Neural cell (in vitro differentiated cells): ENCODE measurements at regions not wholly inside any gene's neighbourhood (a gene's known extent, or its start where the extent isn't known, plus 50 kb on each side); places are given as distances from the start of the nearest gene placed in this dataset.

ENCODE experiments used
- H2AFZ ChIP-seq: fragments of 200-600, 300-800 bp; sonication (generic), shearing (Covaris generic); 2 replicates; pipeline ENCODE4 v1.6.0; 2014; ENCODE audit warnings: low read depth, mild to moderate bottlenecking, antibody characterized with exemption, low read length, moderate library complexity
- H3F3A ChIP-seq: fragments of 200-600 bp; shearing (Covaris generic); 2 replicates; pipeline ENCODE4 v1.6.1; 2016; ENCODE audit warnings: mild to moderate bottlenecking, moderate library complexity, mixed read lengths, antibody characterized with exemption, low read length; ENCODE audit not compliant: insufficient read depth, poor library complexity, severe bottlenecking
- H3K27ac ChIP-seq: fragments of 200-600, 300-800 bp; sonication (generic), shearing (Covaris generic); 2 replicates; pipeline ENCODE4 v1.5.1; 2014; ENCODE audit warnings: mild to moderate bottlenecking, low read length, moderate library complexity
- H3K27me3 ChIP-seq: fragments of 300-800, 200-600 bp; sonication (generic), shearing (Covaris generic); 2 replicates; pipeline ENCODE4 v1.6.0; 2014; ENCODE audit warnings: mild to moderate bottlenecking, low read depth, low read length, moderate library complexity; ENCODE audit not compliant: insufficient read depth
- H3K36me3 ChIP-seq: fragments of 300-800, 200-600 bp; sonication (generic), shearing (Covaris generic); 2 replicates; pipeline ENCODE4 v1.5.1; 2014; ENCODE audit warnings: mild to moderate bottlenecking, antibody characterized with exemption, low read length, moderate library complexity; ENCODE audit not compliant: insufficient read depth
- H3K4me2 ChIP-seq: fragments of 300-800, 200-600 bp; sonication (generic), shearing (Covaris generic); 2 replicates; pipeline ENCODE4 v1.6.0; 2014; ENCODE audit warnings: mild to moderate bottlenecking, low read length
- H3K4me3 ChIP-seq: fragments of 300-800, 200-600 bp; sonication (generic), shearing (Covaris generic); 2 replicates; pipeline ENCODE4 v1.5.1; 2014; ENCODE audit warnings: mild to moderate bottlenecking, low read length, moderate library complexity
- H3K79me2 ChIP-seq: fragments of 200-600 bp; shearing (Covaris generic); replicated peaks from 2 replicates; pipeline ENCODE4 v1.6.0; 2014; ENCODE audit warnings: mild to moderate bottlenecking, low read length, moderate library complexity; ENCODE audit not compliant: insufficient read depth
- H3K9ac ChIP-seq: fragments of 300-800, 200-600 bp; sonication (generic), shearing (Covaris generic); 2 replicates; pipeline ENCODE4 v1.6.1; 2016; ENCODE audit warnings: mild to moderate bottlenecking, low read length, mixed read lengths
- H3K9me2 ChIP-seq: fragments of 200-600 bp; shearing (Covaris generic); 2 replicates; pipeline ENCODE4 v1.6.1; 2016; ENCODE audit warnings: mild to moderate bottlenecking, low read length, mixed read lengths; ENCODE audit not compliant: insufficient read depth
- H3K9me3 ChIP-seq: fragments of 200-600, 300-800 bp; sonication (generic), shearing (Covaris generic); 2 replicates; pipeline ENCODE4 v1.6.1; 2016; ENCODE audit warnings: mild to moderate bottlenecking, mixed run types, low read length, moderate library complexity, mixed read lengths
- H4K20me1 ChIP-seq: fragments of 200-600 bp; shearing (Covaris generic); 2 replicates; pipeline ENCODE4 v1.6.1; 2016; ENCODE audit warnings: mild to moderate bottlenecking, mixed run types; ENCODE audit not compliant: insufficient read depth
- CTCF ChIP-seq: fragments of 450-650 bp; IDR thresholded peaks from 2 replicates; pipeline ENCODE4 v1.5.1; 2014; ENCODE audit warnings: antibody characterized with exemption, mild to moderate bottlenecking, moderate library complexity; ENCODE audit not compliant: poor library complexity, severe bottlenecking
- EP300 ChIP-seq: fragments of 450-650 bp; conservative IDR thresholded peaks from 2 replicates; pipeline ENCODE4 v1.6.1; 2014; ENCODE audit warnings: antibody characterized with exemption, mild to moderate bottlenecking, moderate library complexity; ENCODE audit not compliant: poor library complexity, severe bottlenecking
- EZH2 ChIP-seq: fragments of 200-600, 300-800 bp; shearing (Covaris generic), sonication (generic); IDR thresholded peaks from 2 replicates; pipeline ENCODE4 v1.6.1; 2014; ENCODE audit warnings: antibody characterized with exemption, low read length, borderline replicate concordance, mild to moderate bottlenecking; ENCODE audit not compliant: insufficient read depth, poor library complexity, severe bottlenecking
- MXI1 ChIP-seq: fragments of 450-650 bp; conservative IDR thresholded peaks from 2 replicates; pipeline ENCODE4 v1.6.1; 2014; ENCODE audit warnings: antibody characterized with exemption, mild to moderate bottlenecking; ENCODE audit not compliant: poor library complexity, severe bottlenecking
- POLR2AphosphoS5 ChIP-seq: IDR thresholded peaks from 2 replicates; pipeline ENCODE4 v1.6.1; 2012
- RAD21 ChIP-seq: fragments of 450-650 bp; conservative IDR thresholded peaks from 2 replicates; pipeline ENCODE4 v1.6.1; 2014; ENCODE audit warnings: antibody characterized with exemption, mild to moderate bottlenecking, moderate library complexity
- SMC3 ChIP-seq: fragments of 450-650 bp; conservative IDR thresholded peaks from 2 replicates; pipeline ENCODE4 v1.6.1; 2014; ENCODE audit warnings: antibody characterized with exemption, mild to moderate bottlenecking, moderate library complexity; ENCODE audit not compliant: poor library complexity
- TAF1 ChIP-seq: IDR thresholded peaks from 2 replicates; pipeline ENCODE4 v1.6.1; 2012; ENCODE audit warnings: low read depth
- TF ChIP-seq, protein P1 (sequence below): IDR thresholded peaks from 2 replicates; pipeline ENCODE4 v1.6.1; 2012; ENCODE audit warnings: borderline replicate concordance

GRCh38 chr2:53265544-53266299 lies 501.9 kb upstream of the CHAC2 start:
- Histone ChIP-seq H3K9ac (no peak overlapping the region), H3K9me3 (no peaks in the 10 kb centered on the region), H3K27me3 (no peaks in the 10 kb centered on the region), H3K36me3 (no peaks in the 10 kb centered on the region), H3F3A (no peaks in the 10 kb centered on the region), H3K79me2 (no peaks in the 10 kb centered on the region), H3K9me2 (no peaks in the 10 kb centered on the region), H2AFZ (no peak overlapping the region), H3K27ac (no peak overlapping the region), H3K4me2 (no peak overlapping the region), H4K20me1 (no peaks in the 10 kb centered on the region), H3K4me3 (no peak overlapping the region)
- TF ChIP-seq TAF1: no peak

DNA sequence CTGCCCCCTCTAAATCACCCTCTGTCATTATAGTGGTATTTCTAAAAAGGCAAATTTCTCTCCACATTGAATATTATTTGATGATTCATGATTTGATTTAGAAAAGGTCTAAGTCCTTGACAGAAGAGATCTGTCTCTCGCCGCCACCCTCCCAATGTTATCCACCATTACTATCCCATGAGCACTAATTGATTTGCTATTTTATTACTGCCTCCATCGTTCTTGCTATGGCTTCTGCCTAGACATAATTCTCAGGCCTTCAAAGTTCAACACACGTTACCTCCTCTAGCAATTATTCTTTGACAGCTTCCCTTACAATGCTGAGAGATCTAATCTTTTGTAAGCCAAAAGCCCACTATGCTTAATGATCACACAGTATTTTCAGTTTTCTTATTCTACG lies 507.0 kb upstream of the CHAC2 start:
- Histone ChIP-seq H3K27ac (no peak overlapping the region), H2AFZ (no peak overlapping the region), H3K27me3 (no peaks in the 10 kb centered on the region), H3K36me3 (no peaks in the 10 kb centered on the region), H3K4me2 (no peak overlapping the region), H3K9me3 (no peaks in the 10 kb centered on the region), H3F3A (no peaks in the 10 kb centered on the region), H4K20me1 (no peaks in the 10 kb centered on the region), H3K9ac (no peak overlapping the region), H3K79me2 (no peaks in the 10 kb centered on the region), H3K4me3 (no peak overlapping the region), H3K9me2 (no peaks in the 10 kb centered on the region)
- TF ChIP-seq POLR2AphosphoS5: no peak
- no peak for TF ChIP-seq SMC3
- TF ChIP-seq MXI1: no peak
- TF ChIP-seq RAD21: no peak
- TF ChIP-seq EZH2: no peak
- TF ChIP-seq, protein P1, sequence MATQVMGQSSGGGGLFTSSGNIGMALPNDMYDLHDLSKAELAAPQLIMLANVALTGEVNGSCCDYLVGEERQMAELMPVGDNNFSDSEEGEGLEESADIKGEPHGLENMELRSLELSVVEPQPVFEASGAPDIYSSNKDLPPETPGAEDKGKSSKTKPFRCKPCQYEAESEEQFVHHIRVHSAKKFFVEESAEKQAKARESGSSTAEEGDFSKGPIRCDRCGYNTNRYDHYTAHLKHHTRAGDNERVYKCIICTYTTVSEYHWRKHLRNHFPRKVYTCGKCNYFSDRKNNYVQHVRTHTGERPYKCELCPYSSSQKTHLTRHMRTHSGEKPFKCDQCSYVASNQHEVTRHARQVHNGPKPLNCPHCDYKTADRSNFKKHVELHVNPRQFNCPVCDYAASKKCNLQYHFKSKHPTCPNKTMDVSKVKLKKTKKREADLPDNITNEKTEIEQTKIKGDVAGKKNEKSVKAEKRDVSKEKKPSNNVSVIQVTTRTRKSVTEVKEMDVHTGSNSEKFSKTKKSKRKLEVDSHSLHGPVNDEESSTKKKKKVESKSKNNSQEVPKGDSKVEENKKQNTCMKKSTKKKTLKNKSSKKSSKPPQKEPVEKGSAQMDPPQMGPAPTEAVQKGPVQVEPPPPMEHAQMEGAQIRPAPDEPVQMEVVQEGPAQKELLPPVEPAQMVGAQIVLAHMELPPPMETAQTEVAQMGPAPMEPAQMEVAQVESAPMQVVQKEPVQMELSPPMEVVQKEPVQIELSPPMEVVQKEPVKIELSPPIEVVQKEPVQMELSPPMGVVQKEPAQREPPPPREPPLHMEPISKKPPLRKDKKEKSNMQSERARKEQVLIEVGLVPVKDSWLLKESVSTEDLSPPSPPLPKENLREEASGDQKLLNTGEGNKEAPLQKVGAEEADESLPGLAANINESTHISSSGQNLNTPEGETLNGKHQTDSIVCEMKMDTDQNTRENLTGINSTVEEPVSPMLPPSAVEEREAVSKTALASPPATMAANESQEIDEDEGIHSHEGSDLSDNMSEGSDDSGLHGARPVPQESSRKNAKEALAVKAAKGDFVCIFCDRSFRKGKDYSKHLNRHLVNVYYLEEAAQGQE: no peak
- no peak for TF ChIP-seq EP300
- no peak for TF ChIP-seq CTCF
- TF ChIP-seq TAF1: no peak
